ES-I3 (cell line): ENCODE measurements at regions not wholly inside any gene's neighbourhood (a gene's known extent, or its start where the extent isn't known, plus 50 kb on each side); places are given as distances from the start of the nearest gene placed in this dataset.
"Not testable (repeated sequence)": the region's sequence is repeated elsewhere in the genome, so short reads cannot be mapped to it uniquely, and the experiment has no call there.

Experiments
- H3K36me3 ChIP-seq: 2 replicates; pipeline ENCODE4 v1.6.1; 2013; ENCODE audit warnings: mild to moderate bottlenecking, low read length, control low read depth, moderate library complexity; ENCODE audit not compliant: insufficient read depth
- H3K4me1 ChIP-seq: 2 replicates; pipeline ENCODE4 v1.6.1; 2013; ENCODE audit warnings: mild to moderate bottlenecking, control low read depth, low read length; ENCODE audit not compliant: insufficient read depth
- H3K9ac ChIP-seq: 2 replicates; pipeline ENCODE4 v1.6.1; 2013; ENCODE audit warnings: low read depth, mild to moderate bottlenecking, low read length, moderate library complexity
- H3K9me3 ChIP-seq: 2 replicates; pipeline ENCODE4 v1.6.1; 2013; ENCODE audit warnings: mild to moderate bottlenecking, low read length, moderate library complexity; ENCODE audit not compliant: control insufficient read depth, insufficient read depth

GRCh38 chr2:17012297-17012696 lies 346.7 kb upstream of the CYRIA start:
- Histone ChIP-seq H3K9ac (no peak overlapping the region), H3K36me3 (no peaks in the 10 kb centered on the region), H3K4me1 (no peaks in the 10 kb centered on the region), H3K9me3 (no peaks in the 10 kb centered on the region)

DNA sequence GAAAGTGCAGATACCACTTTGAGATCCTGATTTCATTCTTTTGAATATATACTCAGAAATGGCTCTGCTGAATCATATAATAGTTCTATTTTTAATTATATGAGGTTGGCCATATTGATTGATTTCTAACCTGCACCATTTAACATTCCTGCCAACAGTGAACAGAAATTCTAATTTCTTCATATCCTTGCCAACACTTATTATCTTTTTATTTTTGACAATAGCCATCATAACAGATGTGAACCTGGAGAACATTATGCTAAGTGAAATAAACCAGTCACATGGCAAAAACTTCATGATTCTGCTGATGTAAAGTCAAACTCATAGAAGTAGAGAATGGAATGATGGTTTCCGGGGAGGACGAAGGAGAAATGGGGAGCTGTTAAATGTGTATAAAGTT lies 344.5 kb upstream of the CYRIA start:
- no peaks in the 10 kb centered on the region for H3K36me3 ChIP-seq

GRCh38 chr2:17000184-17000482 lies 334.5 kb upstream of the CYRIA start:
- Histone ChIP-seq H3K4me1 (no peaks in the 10 kb centered on the region), H3K9ac (no peak overlapping the region), H3K36me3 (no peaks in the 10 kb centered on the region), H3K9me3 (no peaks in the 10 kb centered on the region)

More for the DNA sequence above, 344.5 kb upstream of the CYRIA start:
- no peaks in the 10 kb centered on the region for H3K9me3 ChIP-seq
- H3K4me1 ChIP-seq: no peaks in the 10 kb centered on the region
- no peak overlapping the region for H3K9ac ChIP-seq

GRCh38 chr2:16999347-17000183 lies 333.9 kb upstream of the CYRIA start:
- H3K9me3 ChIP-seq: no peaks in the 10 kb centered on the region
- no peaks in the 10 kb centered on the region for H3K4me1 ChIP-seq
- H3K36me3 ChIP-seq: no peaks in the 10 kb centered on the region
- no peak overlapping the region for H3K9ac ChIP-seq

DNA sequence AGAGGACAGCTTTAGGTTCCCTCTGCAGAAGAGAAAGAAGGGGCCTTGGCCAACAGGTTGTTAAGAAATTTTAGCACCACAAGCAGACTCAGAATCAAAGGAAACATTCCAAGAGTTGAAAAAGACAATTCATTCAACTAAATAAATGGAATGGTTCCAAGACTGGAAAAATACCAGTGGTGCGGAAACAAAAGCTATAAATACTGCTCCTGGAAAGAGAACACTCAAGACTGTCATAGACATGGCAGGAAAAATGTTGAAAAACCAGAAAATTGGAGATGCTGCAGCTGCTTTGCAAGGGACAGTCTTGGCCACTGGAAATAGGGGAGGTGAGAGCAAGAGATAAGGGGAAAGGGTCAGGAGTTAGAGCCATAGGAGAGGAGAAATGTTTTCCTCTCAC lies 312.7 kb upstream of the CYRIA start:
- Histone ChIP-seq H3K4me1 (no peaks in the 10 kb centered on the region), H3K9me3 (no peaks in the 10 kb centered on the region)

GRCh38 chr2:16974688-16975087 lies 309.1 kb upstream of the CYRIA start:
- Histone ChIP-seq H3K9me3 (no peaks in the 10 kb centered on the region), H3K36me3 (no peaks in the 10 kb centered on the region), H3K9ac (no peak overlapping the region), H3K4me1 (no peaks in the 10 kb centered on the region)

More for the DNA sequence above, 312.7 kb upstream of the CYRIA start:
- Histone ChIP-seq H3K36me3 (no peaks in the 10 kb centered on the region), H3K9ac (no peak overlapping the region)

- no peaks in the 10 kb centered on the region for H3K9me3 ChIP-seq
Measured at GRCh38 chr2:16973586-16974286, 308.1 kb upstream of the CYRIA start.

DNA sequence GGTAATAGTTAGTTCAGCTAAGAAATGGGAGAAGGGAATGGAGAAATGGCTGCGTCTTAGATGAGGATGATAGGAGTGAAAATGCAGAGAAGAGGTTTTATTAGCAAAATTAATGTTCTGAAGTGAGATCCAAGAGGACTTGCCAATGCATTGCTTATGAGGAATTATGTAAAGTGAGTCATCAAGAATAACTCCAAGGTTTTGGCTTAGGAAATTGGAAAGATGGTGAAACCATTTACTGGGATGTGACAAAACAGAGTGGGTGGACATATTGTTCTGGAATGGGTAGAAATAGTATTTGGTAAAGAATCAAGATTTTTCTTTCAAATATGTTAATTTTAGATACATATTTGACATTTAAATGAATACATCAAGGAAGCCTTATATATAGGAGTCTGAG lies 306.6 kb upstream of the CYRIA start:
- Histone ChIP-seq H3K9me3 (no peaks in the 10 kb centered on the region), H3K36me3 (no peaks in the 10 kb centered on the region), H3K4me1 (no peaks in the 10 kb centered on the region), H3K9ac (no peak overlapping the region)

More at GRCh38 chr2:16973586-16974286, 308.1 kb upstream of the CYRIA start:
- no peaks in the 10 kb centered on the region for H3K36me3 ChIP-seq
- no peaks in the 10 kb centered on the region for H3K4me1 ChIP-seq
- H3K9ac ChIP-seq: no peak overlapping the region

DNA sequence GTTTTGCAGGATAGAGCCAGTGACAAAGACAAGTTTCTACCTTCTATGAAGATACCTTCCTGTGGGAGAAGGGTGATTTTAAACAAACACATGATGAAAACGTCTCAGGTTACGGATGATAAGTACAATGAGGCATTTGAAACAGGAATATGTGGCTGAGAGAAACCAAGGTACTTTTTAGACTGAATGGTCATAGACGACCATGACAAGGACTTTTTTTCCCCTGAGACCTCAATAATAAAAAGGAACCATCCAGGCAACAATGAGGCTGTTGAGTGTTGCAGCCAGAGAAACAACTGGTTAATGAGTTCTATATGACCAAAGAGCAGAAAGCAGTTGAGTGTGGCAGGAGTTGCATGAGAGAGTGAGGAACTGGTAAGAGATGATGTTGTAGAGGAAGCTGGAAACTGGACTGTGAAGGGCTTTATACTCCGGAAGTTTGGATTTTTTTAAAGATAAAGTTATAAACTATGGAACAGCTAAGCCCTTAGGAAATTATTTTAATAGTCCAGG lies 306.1 kb upstream of the CYRIA start:
- no peaks in the 10 kb centered on the region for H3K9me3 ChIP-seq
- H3K9ac ChIP-seq: no peak overlapping the region
- no peaks in the 10 kb centered on the region for H3K36me3 ChIP-seq
- no peaks in the 10 kb centered on the region for H3K4me1 ChIP-seq

GRCh38 chr2:16970948-16971347 lies 305.3 kb upstream of the CYRIA start:
- not testable (repeated sequence) for H3K9me3 ChIP-seq, H3K9ac ChIP-seq, H3K4me1 ChIP-seq, H3K36me3 ChIP-seq

- no peaks in the 10 kb centered on the region for H3K36me3 ChIP-seq
- no peaks in the 10 kb centered on the region for H3K9me3 ChIP-seq
- H3K9ac ChIP-seq: no peak overlapping the region
- no peaks in the 10 kb centered on the region for H3K4me1 ChIP-seq
Measured at GRCh38 chr2:16962505-16962904, 296.9 kb upstream of the CYRIA start.

DNA sequence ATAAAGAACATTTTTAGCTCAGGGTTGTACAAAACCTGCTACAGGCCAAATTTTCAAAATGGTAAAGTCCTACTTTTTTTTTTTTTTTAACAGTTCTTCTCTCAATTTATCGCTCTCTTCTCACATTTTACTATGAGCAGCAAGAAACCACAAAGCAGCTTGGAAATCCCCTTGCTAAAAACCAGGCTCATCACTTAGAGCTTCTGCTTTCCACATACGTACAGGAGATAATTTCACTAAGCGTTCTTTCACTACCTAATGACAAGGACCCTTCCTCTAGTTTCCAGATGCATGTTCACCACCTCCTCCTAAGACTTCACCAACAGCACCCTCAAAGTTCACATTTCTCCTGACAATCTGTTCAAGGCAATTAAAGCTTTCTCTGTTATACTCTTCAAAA lies 294.9 kb upstream of the CYRIA start:
- no peaks in the 10 kb centered on the region for H3K36me3 ChIP-seq
- no peaks in the 10 kb centered on the region for H3K9me3 ChIP-seq
- no peaks in the 10 kb centered on the region for H3K4me1 ChIP-seq
- no peak overlapping the region for H3K9ac ChIP-seq

- no peaks in the 10 kb centered on the region for H3K4me1 ChIP-seq
- H3K9ac ChIP-seq: no peak overlapping the region
Measured at GRCh38 chr2:16958266-16958665, 292.6 kb upstream of the CYRIA start.

GRCh38 chr2:16952805-16953204 lies 287.2 kb upstream of the CYRIA start:
- Histone ChIP-seq H3K9me3 (no peaks in the 10 kb centered on the region), H3K9ac (no peak overlapping the region), H3K4me1 (no peaks in the 10 kb centered on the region), H3K36me3 (no peaks in the 10 kb centered on the region)

More at GRCh38 chr2:16958266-16958665, 292.6 kb upstream of the CYRIA start:
- no peaks in the 10 kb centered on the region for H3K36me3 ChIP-seq
- H3K9me3 ChIP-seq: no peaks in the 10 kb centered on the region

DNA sequence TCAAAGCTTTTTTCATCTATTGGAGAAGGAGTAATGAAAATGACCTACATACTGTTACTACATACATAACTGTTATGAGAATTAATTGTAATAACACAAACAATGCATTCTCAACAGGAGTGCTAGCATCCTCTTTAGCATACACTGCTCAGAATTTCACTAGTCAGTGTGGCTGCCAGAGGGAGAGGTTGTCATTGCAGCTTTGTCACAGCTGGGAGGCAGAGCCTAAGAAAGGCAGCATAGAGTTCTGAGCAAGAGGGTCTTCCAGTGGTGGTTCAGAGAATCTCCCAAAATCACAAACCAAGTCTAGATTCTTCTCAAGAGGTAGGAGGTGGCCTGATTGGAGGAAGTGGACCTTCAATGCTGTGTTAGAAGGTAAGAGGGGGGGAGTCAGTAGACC lies 286.7 kb upstream of the CYRIA start:
- no peak overlapping the region for H3K9ac ChIP-seq
- H3K4me1 ChIP-seq: no peaks in the 10 kb centered on the region
- H3K9me3 ChIP-seq: no peaks in the 10 kb centered on the region
- no peaks in the 10 kb centered on the region for H3K36me3 ChIP-seq
